Fibroblast of the aortic adventitia (primary cell): ENCODE measurements at regions not wholly inside any gene's neighbourhood (a gene's known extent, or its start where the extent isn't known, plus 50 kb on each side); places are given as distances from the start of the nearest gene placed in this dataset.
A peak's percentile ranks its signal among the peaks of the same experiment; 100 is the strongest.

ENCODE experiments used
- DNase-seq: peaks from one replicate; pipeline ENCODE4 v3.0.0-alpha.2; 2010; ENCODE audit warnings: low read depth
- H3K4me3 ChIP-seq: 2 replicates; pipeline ENCODE4 v1.5.1; 2011; ENCODE audit warnings: low read depth, mild to moderate bottlenecking, control low read depth, low read length, moderate library complexity
- TF ChIP-seq, protein P1 (sequence below): IDR thresholded peaks from 2 replicates; pipeline ENCODE4 v1.5.1; 2011; ENCODE audit warnings: mild to moderate bottlenecking, low read length, control low read depth, inconsistent platforms; ENCODE audit not compliant: insufficient read depth

DNA sequence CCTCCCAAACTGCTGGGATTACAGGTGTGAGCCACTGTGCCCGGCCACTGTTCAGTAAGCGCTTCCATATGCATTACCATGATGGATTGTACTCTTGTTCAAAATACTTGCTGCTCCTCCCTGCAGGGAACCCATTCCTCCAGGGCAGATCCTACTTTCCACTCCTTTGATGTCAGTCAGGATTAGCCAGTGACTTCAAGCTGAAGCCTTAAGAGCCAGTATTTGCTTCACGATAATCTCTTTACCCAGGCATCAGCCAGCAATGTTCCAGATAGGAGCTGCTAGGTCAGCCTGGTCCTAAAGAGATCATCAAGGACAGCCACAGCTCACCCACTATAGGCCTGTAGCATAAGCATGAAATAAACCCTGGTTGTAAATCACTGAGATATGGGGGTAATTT, 96.5 kb upstream of the UBE2E2 start:
- TF ChIP-seq, protein P1, sequence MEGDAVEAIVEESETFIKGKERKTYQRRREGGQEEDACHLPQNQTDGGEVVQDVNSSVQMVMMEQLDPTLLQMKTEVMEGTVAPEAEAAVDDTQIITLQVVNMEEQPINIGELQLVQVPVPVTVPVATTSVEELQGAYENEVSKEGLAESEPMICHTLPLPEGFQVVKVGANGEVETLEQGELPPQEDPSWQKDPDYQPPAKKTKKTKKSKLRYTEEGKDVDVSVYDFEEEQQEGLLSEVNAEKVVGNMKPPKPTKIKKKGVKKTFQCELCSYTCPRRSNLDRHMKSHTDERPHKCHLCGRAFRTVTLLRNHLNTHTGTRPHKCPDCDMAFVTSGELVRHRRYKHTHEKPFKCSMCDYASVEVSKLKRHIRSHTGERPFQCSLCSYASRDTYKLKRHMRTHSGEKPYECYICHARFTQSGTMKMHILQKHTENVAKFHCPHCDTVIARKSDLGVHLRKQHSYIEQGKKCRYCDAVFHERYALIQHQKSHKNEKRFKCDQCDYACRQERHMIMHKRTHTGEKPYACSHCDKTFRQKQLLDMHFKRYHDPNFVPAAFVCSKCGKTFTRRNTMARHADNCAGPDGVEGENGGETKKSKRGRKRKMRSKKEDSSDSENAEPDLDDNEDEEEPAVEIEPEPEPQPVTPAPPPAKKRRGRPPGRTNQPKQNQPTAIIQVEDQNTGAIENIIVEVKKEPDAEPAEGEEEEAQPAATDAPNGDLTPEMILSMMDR = no peak
- DNase-seq = no peak
- no peak overlapping the region for H3K4me3 ChIP-seq

GRCh38 chr3:23107221-23107620, 95.9 kb upstream of the UBE2E2 start:
- no peak for DNase-seq
- H3K4me3 ChIP-seq = no peak overlapping the region
- TF ChIP-seq, protein P1 = no peak

- DNase-seq = no peak
- TF ChIP-seq, protein P1 = no peak
- no peak overlapping the region for H3K4me3 ChIP-seq
Measured at GRCh38 chr3:23108451-23109057, 94.6 kb upstream of the UBE2E2 start.

GRCh38 chr3:23111286-23111685, 91.8 kb upstream of the UBE2E2 start:
- no peak for DNase-seq
- no peak overlapping the region for H3K4me3 ChIP-seq
- TF ChIP-seq, protein P1 = no peak

- TF ChIP-seq, protein P1 = no peak
- no peak overlapping the region for H3K4me3 ChIP-seq
- no peak for DNase-seq
Measured at GRCh38 chr3:23111797-23112196, 91.3 kb upstream of the UBE2E2 start.

DNA sequence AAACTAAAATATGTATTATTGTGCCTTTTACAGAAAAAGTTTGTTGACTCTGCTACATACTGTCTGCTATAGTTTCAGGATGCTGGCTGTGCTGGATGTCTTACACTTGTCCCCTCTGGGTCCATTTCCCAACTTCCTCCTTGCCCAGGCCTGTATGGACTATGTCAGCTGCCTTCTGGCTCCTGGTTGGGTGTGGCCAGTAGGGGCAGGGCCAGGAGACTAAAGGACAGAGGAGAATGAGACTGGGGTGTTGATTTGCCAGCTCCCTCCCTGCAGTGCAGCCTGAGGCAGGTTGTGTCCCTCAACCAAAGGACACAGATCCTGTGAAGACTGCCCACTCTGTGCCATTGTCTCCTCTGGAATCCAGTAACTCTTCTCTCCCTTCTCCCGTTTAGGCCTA, 90.6 kb upstream of the UBE2E2 start:
- no peak for DNase-seq
- TF ChIP-seq, protein P1 = no peak
- no peak overlapping the region for H3K4me3 ChIP-seq

GRCh38 chr3:23113455-23114171, 89.5 kb upstream of the UBE2E2 start:
- TF ChIP-seq, protein P1 = no peak
- H3K4me3 ChIP-seq = no peak overlapping the region
- DNase-seq = peak; percentile 82
